ENCODE measurements at regions not wholly inside any gene's neighbourhood (a gene's known extent, or its start where the extent isn't known, plus 50 kb on each side); places are given as distances from the start of the nearest gene placed in this dataset.
"Not testable (repeated sequence)": the region's sequence is repeated elsewhere in the genome, so short reads cannot be mapped to it uniquely, and the experiment has no call there.

- DNase-seq: no peak
Observed at GRCh38 chr3:181330257-181330656, 340.7 kb upstream of the DNAJC19 start.

GRCh38 chr3:181329024-181329423 is 339.5 kb upstream of the DNAJC19 start:
- DNase-seq: no peak

DNA sequence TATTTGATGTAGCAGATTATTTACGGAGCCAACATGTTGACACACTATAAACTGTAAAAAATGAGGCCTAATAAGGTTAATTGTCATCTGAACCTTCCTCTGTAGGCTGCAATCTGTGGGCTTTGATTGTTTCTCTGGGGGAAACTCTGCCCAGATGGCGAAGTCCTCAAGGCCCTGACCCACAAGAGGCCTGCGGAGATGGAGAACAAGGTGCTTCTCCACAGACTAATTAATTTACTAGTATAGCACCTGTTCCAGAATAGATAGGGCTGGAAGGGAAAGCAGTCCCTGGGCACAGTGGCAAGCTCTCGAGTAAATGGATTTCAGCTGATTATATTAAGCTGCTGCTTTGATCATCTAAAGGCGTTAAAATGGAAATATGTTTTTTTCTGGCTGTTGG is 338.8 kb upstream of the DNAJC19 start:
- no peak for DNase-seq

DNA sequence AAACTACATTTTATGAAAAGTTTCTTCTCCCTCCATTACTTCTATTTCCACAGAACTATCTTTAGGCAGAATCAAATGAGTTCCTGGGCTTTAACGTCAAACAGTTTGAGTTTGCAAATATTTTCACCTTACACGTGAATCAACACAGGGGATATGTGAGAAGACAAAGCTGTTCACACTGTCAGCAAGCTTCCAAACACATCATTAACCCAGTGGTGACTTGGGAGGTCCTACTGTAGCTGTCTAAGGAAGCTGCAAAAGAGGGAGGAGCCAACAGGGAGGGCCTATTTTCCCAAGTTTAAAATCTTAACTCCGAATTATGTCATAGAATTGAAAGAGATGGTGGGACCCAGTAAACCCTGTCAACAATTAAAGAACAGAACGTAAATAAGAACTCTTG is 337.8 kb upstream of the DNAJC19 start:
- no peak for DNase-seq

DNA sequence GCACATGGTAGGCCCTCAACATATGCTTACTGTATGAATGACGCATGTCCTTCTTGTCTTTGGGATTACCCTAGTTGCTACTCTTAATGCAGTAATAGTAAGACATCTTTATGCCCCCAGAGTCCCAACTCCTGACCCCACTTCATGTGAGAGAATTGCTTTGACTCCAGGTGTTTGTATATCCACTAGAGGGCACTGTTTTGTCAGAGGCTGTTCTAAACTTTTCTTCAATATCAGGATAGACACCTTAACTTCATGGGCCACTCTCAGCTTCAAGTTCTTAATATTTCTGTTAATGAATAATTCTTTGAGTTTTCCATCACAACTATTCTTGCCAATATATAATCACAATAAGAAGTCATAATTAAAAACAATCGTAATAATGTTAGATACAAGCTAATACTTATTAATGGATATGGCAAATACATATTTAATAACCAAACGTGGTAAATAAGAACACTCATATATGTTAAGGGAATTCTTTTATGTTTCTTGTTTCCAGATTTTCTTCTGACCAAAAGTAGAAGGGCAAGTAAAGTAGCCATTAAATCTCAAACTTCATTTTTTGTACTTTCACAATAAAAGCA is 337.2 kb upstream of the DNAJC19 start:
- DNase-seq: peak; percentile 5

GRCh38 chr3:181324516-181324915 is 335.0 kb upstream of the DNAJC19 start:
- not testable (repeated sequence) for DNase-seq

- DNase-seq: no peak
Observed at GRCh38 chr3:181318321-181318720, 328.8 kb upstream of the DNAJC19 start.

DNA sequence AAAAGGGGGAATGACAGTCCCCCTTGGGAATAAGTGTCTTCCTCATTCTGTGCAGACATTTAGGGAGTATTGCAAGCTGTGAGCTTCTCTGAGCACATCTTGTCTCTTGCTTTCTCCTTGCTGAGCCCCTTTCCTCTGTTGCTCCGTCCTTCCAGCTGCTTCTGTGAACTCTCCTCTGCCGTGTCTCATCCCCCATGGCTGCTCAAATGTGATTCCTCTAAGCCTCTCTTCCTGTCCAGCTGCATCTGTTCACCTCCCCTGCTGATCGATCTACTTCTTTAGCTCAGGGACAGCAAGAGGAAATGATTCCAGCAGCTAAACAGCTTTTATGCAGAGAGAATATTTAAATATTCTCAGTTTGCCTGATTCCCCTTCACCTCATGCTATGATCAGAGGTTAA is 328.0 kb upstream of the DNAJC19 start:
- no peak for DNase-seq

DNA sequence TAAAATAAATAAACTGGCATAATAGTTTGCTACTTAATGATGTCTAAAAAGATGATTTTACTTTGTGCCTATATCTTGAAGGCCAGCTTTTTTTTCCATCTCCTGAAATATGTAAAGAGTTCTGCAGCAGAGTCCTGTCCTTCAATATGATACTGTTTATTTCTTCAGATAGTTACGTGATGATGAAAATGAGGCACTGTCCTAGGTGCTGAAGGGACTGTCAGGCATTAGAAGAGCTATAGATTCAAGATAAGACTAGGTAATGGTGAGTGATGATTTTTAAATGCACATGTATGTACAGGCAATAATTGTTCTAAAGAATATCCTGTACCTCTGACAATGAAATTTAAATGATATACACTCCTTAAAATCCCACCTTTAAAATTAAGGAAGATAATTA is 326.9 kb upstream of the DNAJC19 start:
- DNase-seq: peak; percentile 27

DNA sequence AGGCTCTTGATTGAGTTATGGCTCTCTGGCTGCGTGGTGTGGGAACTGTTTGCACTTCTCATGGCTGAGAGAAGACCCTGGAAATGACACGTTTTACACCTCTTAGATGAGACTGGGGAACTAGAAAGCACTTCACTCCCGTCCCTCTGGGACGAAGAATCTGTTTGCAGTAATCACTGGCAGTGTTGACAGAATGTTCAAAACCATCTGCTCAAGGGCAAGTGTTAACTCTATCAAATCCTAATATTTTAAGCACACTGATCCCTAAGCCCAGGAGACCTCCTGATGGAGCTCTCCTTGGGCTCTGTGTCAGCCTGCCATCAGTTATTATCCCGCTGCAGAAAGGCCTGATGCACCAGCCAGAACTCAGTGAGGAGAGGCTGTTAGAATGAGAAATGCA is 323.8 kb upstream of the DNAJC19 start:
- DNase-seq: no peak

DNA sequence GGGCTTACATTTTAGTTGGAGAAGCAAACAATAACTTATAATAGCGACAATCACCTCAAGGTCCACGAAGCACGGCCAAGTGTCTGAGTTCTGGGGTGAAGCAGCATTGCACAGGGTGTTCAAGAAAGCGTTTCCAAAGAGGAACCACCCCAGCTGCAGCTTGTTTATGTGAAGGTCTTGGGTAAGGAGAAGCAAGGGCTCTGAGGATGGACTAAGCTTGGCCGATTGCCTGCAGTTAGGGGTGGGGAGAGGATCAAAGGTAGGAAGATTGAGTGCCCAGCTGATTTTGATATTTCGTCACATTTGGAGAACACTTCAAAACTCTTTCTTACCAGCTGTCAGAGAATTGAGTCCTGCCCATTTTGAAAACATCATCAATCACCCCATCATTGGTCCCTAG is 321.6 kb upstream of the DNAJC19 start:
- no peak for DNase-seq

DNA sequence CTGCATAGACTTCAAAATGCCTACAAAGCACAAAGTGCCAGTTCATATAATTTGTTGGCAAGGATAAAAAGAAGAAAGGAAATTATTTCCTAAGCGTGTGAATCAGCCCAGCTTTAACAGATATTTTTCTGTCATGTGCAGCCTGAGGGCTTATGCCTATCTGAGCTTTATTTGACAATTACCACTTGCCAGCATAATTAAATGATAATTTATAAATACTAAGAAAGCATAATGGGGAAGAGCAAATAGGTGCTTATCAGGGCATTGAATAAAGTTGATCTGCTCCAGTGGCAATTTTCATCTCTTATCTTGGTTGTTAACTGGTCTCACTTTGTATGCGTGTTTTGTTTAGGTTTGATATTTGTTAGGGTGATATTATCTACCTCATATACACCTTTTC is 313.4 kb upstream of the DNAJC19 start:
- no peak for DNase-seq

DNA sequence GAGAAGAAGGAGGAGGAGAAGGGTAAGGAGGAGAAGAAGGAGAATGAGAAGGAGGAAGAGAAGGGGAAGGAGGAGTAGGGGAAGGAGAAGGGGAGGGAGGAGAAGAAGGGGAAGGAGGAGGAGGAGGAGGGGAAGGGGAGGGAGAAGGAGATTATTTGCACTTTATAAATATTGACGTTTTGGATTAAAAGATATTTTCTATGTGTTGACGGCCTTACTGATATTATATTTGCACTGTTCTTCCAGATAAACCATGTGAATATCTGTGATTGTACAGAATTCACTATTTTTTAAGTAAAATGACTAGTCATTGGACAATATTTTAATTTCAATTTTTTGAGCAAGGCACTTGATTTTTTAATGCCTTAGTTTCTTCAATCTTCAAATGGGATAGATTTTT is 310.5 kb upstream of the DNAJC19 start:
- DNase-seq: no peak

DNA sequence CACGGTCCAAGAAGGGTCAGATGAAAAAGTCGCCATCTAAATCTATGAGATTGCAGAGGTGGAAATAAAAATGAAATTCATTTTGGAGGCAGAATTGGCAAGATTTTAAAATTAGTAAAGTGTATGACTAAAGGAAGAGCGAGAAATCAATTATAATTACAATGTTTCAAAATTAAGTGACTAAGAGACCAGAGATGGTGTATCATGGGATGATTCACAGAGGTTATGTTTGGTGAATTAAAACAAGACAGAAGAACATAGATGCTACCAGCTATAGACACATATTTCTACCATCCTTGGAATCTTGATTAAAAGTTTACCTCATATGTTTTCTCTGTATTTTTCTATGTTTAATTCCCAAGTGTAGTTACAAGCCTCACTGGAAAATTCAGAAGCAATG is 308.9 kb upstream of the DNAJC19 start:
- DNase-seq: no peak

DNA sequence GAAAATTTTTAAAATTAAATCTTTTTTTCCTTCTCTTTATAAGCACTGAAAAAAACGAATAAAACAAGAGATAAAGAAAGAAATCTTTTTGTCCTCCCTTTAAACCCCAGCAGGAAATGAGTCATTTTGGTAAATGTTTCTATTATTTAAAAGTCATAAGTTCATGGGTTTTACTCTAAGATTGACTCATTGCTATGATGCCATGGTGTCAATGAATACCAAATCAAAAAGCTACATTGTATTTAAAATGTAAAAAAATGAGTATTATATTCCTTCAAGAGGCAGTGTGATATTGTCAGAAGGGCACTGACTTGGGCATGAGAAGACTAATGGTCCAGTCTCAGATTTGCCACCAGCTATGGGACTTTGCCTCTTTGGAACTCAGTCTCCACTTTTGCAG is 303.4 kb upstream of the DNAJC19 start:
- DNase-seq: no peak

DNA sequence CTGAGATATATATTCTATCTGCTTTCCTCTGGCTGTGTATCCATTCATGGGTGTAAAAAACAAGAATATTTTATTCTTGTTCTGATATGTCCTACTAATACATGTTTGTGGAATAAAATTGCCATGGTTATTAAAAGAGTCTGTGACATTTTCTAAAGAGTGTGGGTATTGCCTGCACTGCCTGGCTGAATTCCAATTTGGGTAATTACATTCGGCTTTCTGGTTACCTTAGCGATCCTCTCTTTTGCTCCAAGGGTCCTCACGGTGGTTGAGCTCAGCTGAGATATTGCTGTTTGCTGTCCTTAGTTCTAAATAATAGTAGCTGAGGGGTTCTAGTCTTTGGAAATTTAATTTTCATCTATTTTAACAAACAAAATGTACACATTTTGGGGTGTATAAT is 301.4 kb upstream of the DNAJC19 start:
- no peak for DNase-seq

- DNase-seq: no peak
Observed at GRCh38 chr3:181289306-181289705, 299.8 kb upstream of the DNAJC19 start.

DNA sequence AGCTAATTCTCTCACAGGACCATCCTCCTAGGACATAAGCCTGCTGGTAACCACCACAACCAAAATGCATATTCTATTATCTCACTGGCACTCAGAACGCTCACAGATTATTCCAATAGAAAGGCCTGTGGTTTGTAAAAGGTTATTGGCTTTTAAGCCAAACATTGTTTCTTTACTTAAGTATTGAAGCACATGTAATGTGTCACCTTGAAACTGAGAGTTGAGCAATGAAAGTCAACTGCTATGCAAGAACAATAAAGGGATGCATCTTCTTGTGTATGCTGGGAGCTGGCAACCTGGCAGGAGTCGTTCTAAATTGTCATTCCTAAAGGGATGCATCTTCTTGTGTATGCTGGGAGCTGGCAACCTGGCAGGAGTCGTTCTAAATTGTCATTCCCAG is 298.6 kb upstream of the DNAJC19 start:
- no peak for DNase-seq

DNA sequence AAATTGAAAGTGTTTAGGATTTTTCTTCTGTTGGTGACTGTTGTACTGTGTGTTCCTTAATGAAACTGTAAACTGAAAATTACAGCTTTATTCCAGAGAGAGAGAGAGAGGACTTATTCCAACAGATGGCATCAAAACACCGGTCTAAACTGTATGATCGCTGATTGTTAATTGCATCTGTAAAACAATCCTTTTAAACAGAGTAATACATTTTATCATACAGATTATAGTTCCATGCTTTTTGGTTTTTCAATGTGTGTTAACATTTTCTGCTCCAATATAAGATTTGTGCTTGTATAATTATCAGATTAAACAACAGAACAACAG is 289.7 kb upstream of the DNAJC19 start:
- no peak for DNase-seq

DNA sequence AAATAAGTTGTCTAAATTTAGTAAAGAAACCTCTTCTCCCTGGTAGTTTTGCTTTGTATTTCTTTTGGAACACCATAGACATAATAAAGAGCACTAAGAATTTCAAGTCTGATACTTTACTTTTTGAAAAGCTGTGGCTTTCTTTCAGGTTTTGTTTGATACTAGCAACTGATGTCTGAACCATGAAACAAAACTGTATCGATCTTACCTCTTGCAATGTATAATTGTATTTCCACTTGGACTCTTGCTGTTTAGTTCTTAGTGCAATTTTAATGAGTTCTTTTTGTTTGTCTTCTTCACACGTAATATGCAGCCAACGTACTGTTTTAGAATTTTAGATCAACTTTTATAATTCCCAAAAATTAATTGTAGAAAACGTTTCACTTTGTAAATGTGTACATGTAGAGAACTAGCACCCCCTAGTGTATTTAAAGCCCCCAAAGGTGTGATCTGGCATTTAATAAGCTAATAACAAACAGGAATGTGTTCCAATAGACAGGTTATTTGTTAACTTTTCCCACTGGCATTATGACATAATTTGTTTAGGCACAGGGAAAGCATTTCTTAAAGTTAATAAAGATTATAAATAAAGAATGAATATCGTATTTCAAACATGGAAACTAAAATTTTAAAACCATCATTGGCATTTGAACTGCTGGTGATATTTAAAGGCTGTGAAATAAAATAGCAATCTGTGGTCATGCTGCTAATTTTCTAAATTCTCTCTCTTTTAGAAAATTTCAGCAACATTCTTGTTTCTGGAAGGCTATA is 289.1 kb upstream of the DNAJC19 start:
- no peak for DNase-seq

- no peak for DNase-seq
Observed at GRCh38 chr3:181276358-181276896, 286.9 kb upstream of the DNAJC19 start.

GRCh38 chr3:181274025-181274424 is 284.5 kb upstream of the DNAJC19 start:
- DNase-seq: no peak

DNA sequence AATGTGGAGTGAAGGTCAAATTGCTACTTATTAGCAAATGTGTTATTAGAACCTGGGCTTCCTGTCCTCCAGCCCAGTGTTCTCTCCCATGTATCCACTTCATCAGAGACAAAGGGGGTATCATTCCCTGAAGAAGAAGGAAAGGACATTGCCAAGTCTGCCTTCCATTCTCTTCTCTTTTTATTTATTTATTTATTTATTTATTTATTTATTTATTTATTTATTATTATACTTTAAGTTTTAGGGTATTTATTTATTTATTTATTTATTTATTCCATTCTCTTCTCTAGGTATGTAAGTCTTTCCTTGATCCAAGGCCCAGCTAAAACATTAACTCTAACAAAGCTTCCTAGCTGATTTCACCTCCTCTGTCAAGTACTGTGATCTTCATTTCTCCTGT is 277.8 kb upstream of the DNAJC19 start:
- DNase-seq: no peak

DNA sequence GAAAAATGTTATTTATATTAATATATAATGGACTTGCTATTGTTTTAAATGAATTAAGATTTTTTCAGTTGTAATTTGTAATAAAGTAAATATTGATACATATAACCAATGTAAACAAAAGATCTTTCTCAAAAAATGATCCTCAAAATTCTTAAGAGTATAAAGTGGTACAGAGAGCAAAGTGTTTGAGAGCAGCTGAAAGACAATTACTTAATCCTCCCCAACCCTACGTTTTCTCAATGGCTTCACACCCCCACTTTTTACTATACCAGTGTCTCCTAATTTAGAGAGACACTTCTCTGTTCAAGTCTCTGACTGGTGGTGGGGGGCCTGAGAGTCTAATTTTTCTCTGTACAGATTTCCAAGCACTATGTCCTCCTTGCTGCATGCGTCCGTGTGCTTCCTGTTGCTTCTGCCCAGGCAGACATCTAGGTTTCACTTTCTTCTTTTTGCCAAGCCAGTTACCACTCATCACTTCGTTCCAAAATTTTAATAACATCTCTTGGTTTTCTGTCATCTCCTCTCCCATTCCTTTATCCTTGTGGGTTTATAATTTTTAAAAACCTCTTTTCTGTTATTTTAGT is 276.3 kb upstream of the DNAJC19 start:
- no peak for DNase-seq
